Activated naive CD8-positive, alpha-beta T cell treated with anti-CD3 and anti-CD28 coated beads, Interleukin-2, amount 10 ng/mL, durations not matched to agents 7 days and 5 days (primary cell): ENCODE measurements at regions not wholly inside any gene's neighbourhood (a gene's known extent, or its start where the extent isn't known, plus 50 kb on each side); places are given as distances from the start of the nearest gene placed in this dataset.

Source experiments
- ATAC-seq: fragments of 150-1000 bp; cut with Tn5 transposase; one replicate; pipeline ENCODE4 v1.10.0; 2021; ENCODE audit warnings: low read depth, moderate library complexity
- POLR2A ChIA-PET: fragments of 350-600 bp; sonication (Branson Sonifier 250); formaldehyde crosslinking; loops from one replicate; lab custom pipeline; 2021; ENCODE audit warnings: antibody characterized with exemption; lab: Charles Lee
- DNase-seq: peaks from one replicate; pipeline ENCODE4 v3.0.0; 2021
- H3K27ac Mint-ChIP-seq: one replicate; pipeline ENCODE4 v1.8.0; 2022; ENCODE audit warnings: mild to moderate bottlenecking, mixed read lengths
- H3K27me3 Mint-ChIP-seq: one replicate; pipeline ENCODE4 v1.8.0; 2022; ENCODE audit warnings: mild to moderate bottlenecking, moderate library complexity, mixed read lengths
- H3K36me3 Mint-ChIP-seq: one replicate; pipeline ENCODE4 v1.8.0; 2021; ENCODE audit warnings: mild to moderate bottlenecking, mixed read lengths
- H3K4me1 Mint-ChIP-seq: one replicate; pipeline ENCODE4 v1.8.0; 2021; ENCODE audit warnings: mixed read lengths
- H3K4me3 Mint-ChIP-seq: one replicate; pipeline ENCODE4 v1.8.0; 2022; ENCODE audit warnings: mild to moderate bottlenecking, moderate library complexity, mixed read lengths
- H3K9me3 Mint-ChIP-seq: one replicate; pipeline ENCODE4 v1.8.0; 2021; ENCODE audit warnings: mixed read lengths

DNA sequence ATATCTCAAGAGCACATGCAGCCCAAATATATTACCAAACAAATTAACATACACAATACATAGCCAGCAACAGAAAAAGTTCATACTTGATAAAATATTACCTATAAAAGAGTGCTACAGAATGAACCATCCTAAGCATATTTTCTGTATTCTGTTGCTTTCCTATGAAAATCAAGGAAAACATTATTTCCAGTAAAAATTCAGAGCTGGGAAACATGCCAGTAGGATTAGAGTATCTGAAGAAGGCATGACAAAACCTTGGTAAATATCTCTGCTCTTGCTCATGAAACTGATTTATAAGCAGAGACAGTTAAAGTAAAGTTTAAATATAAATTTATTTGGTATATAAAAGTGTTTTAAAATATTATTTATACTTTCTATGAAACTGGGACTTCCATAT is 599.7 kb downstream of the ARAP2 start:
- POLR2A ChIA-PET = no interaction called here
- ATAC-seq = no peak
- no peaks in the 10 kb centered on the region for H3K9me3 Mint-ChIP-seq

DNA sequence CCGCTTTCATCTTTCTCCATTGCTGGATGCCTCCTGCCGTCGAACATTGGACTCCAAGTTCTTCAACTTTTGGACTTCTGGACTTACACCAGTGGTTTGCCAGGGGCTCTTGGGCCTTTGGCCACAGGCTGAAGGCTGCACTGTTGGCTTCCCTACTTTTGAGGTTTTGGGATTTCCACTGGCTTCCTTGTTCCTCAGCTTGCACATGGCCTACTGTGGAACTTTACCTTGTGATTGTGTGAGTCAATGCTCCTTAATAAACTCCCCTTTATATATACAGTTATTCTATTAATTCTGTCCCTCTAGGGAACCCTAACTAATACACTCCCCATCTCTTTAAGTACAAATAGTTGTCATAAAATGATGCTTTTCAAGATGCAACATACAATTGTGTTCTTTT is 595.3 kb downstream of the ARAP2 start:
- POLR2A ChIA-PET = no interaction called here
- no peak overlapping the region for H3K27ac Mint-ChIP-seq
- no peaks in the 10 kb centered on the region for H3K36me3 Mint-ChIP-seq
- H3K9me3 Mint-ChIP-seq = no peaks in the 10 kb centered on the region
- no peaks in the 10 kb centered on the region for H3K4me1 Mint-ChIP-seq
- no peak for ATAC-seq
- H3K27me3 Mint-ChIP-seq = no peaks in the 10 kb centered on the region
- H3K4me3 Mint-ChIP-seq = no peak overlapping the region
- DNase-seq = no peak

More for the DNA sequence above, 599.7 kb downstream of the ARAP2 start:
- no peak overlapping the region for H3K27ac Mint-ChIP-seq
- no peaks in the 10 kb centered on the region for H3K4me1 Mint-ChIP-seq
- no peaks in the 10 kb centered on the region for H3K27me3 Mint-ChIP-seq
- DNase-seq = no peak
- no peak overlapping the region for H3K4me3 Mint-ChIP-seq
- H3K36me3 Mint-ChIP-seq = no peaks in the 10 kb centered on the region

DNA sequence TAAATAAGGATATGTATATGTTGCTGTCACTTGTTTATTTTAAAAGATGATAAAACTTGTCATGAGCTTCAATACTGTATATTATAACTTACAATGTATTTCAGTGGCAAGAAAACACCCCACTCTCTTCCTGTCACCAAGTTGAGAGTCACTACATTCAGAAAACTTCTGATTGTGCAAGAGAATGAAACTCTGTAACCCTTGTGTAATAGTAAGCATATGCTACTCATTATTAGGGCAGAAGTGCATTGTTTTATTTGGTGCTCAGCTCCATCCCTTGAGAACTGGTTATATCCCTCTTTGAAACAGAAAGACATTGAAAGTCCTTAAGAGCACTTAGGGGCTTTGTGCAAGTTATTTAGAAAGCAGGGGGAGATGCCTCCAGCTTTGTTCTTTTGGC is 594.5 kb downstream of the ARAP2 start:
- no peak for ATAC-seq
- no peaks in the 10 kb centered on the region for H3K9me3 Mint-ChIP-seq

DNA sequence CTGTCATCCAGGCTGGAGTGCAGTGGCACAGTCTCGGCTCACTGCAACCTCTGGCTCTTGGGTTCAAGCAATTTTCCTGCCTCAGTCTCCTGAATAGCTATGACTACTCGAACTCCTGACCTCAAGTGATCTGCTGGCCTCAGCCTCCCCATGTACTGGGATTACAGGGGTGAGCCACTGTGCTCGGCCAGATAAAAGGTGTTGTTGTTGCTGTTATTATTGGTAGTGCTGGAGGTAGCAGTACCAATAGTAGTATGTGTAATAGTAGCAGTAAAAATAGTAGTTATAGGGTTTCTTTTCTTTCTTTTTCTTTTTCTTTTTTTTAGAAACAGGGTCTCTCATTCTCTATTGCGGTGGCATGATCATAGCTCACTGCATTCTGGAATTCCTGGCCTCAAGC is 592.1 kb downstream of the ARAP2 start:
- Mint-ChIP-seq H3K4me3 (no peak overlapping the region), H3K36me3 (no peaks in the 10 kb centered on the region), H3K27me3 (no peaks in the 10 kb centered on the region), H3K9me3 (no peaks in the 10 kb centered on the region), H3K27ac (no peak overlapping the region), H3K4me1 (no peaks in the 10 kb centered on the region)
- POLR2A ChIA-PET = no interaction called here
- DNase-seq = no peak
- ATAC-seq = no peak

More for the DNA sequence above, 594.5 kb downstream of the ARAP2 start:
- Mint-ChIP-seq H3K27ac (no peak overlapping the region), H3K4me3 (no peak overlapping the region), H3K27me3 (no peaks in the 10 kb centered on the region), H3K36me3 (no peaks in the 10 kb centered on the region), H3K4me1 (no peaks in the 10 kb centered on the region)
- no peak for DNase-seq
- POLR2A ChIA-PET = no interaction called here

DNA sequence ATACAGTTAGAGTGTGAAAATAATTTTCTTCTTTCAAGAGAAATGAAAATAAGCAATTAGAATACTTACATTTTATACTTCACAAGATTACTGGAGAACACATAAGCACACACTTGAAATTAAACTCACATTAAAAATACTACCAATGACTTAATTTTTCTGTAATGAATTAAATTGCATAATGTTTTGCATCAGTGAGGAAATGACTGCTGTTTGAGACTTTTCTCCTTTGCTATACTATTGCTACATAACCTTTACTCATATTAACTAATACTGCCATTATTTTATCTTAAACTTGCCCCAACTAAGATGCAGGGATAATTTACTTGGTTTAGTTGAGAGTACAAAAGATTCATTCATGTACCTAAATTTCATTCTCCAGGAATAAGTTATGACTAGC is 590.9 kb downstream of the ARAP2 start:
- Mint-ChIP-seq H3K4me1 (no peaks in the 10 kb centered on the region), H3K27me3 (no peaks in the 10 kb centered on the region), H3K36me3 (no peaks in the 10 kb centered on the region), H3K27ac (no peak overlapping the region), H3K9me3 (no peaks in the 10 kb centered on the region), H3K4me3 (no peak overlapping the region)
- DNase-seq (no peak), ATAC-seq (no peak)
- POLR2A ChIA-PET = no interaction called here

DNA sequence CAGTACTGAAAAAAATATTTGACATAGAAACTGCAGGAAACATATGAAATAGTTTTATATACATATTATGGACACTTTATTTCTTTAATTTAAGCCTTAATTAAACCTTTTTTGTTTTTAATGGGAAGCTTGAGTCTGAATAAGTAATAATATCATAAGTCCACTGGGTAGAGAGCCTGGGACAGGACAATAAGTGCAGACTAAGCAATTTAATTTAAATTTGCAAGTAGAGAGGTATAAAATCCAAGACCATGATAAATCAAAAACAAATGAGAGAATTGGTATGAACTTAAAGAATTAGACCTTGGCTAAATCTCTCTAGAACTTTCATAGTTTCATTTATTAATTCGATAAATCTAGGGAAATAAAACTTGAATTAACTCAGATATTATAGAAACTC is 571.2 kb downstream of the ARAP2 start:
- no peak for ATAC-seq

DNA sequence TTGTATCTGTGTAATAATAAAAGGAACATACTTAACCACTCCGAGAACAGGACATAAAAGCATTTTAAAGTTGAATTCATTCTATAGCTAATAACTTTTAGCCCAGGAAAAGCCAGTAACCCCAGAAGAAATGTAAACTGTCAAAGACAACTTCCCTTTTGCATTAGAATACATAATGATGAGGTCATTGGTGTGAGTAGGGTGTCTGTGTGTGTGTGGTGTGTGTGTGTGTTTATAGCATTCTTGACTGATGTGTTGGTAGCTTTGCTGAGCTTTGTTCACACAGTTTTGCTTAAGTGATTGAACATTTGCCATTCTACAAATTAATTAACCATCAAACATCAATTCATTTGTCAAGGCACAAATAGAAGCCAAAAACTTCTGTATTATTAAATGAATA is 559.6 kb downstream of the ARAP2 start:
- Mint-ChIP-seq H3K27me3 (no peaks in the 10 kb centered on the region), H3K4me1 (no peaks in the 10 kb centered on the region), H3K36me3 (no peaks in the 10 kb centered on the region), H3K4me3 (no peak overlapping the region), H3K27ac (no peak overlapping the region), H3K9me3 (peaks cover 8% of the 10 kb centered on the region)
- ATAC-seq = no peak
- POLR2A ChIA-PET = no interaction called here
- DNase-seq = no peak

More for the DNA sequence above, 571.2 kb downstream of the ARAP2 start:
- Mint-ChIP-seq H3K4me1 (no peaks in the 10 kb centered on the region), H3K27ac (no peak overlapping the region), H3K27me3 (no peaks in the 10 kb centered on the region), H3K9me3 (no peaks in the 10 kb centered on the region), H3K4me3 (no peak overlapping the region), H3K36me3 (no peaks in the 10 kb centered on the region)
- POLR2A ChIA-PET = no interaction called here
- DNase-seq = no peak

DNA sequence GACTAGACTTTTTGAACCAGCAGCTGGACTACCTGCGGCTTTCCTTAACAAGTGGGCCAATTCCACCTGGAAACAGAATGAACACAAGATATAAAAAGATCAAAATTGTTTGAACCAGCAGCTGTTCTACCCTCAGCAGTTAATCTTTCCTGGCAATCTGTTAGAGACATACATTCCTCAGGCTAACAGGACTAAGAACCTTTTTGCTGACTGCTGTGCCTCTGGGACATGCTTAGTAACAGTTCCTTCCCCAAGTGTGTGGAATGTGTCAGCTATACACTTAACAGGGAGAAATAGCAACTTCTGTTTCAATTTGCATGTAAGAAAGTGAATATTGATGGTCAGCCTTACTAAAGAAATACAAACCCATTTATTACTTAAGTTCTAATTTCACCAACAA is 554.4 kb downstream of the ARAP2 start:
- H3K4me1 Mint-ChIP-seq = no peaks in the 10 kb centered on the region
- POLR2A ChIA-PET = no interaction called here
- DNase-seq (no peak), ATAC-seq (no peak)
- no peaks in the 10 kb centered on the region for H3K36me3 Mint-ChIP-seq
- H3K9me3 Mint-ChIP-seq = no peaks in the 10 kb centered on the region
- H3K27ac Mint-ChIP-seq = no peak overlapping the region
- H3K4me3 Mint-ChIP-seq = no peak overlapping the region
- no peaks in the 10 kb centered on the region for H3K27me3 Mint-ChIP-seq

DNA sequence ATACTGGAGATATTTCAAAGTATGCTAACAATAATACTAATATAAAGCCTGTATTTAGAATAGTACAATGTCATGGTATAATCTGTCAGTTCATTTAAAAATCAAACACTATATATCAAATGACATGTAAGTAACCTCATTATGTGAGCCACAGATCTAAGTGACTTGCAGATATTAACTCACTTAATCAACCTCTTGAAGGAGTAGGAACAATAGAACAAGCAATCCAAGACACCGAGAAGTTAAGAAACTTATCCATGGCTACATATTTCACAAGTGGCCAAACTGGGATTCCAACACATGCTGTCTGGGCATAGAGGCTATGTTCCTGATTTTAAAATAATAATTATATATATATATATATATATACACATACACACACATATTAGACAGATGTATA is 554.0 kb downstream of the ARAP2 start:
- no peak for DNase-seq
- ATAC-seq = no peak
- no peaks in the 10 kb centered on the region for H3K4me1 Mint-ChIP-seq
- H3K36me3 Mint-ChIP-seq = no peaks in the 10 kb centered on the region
- H3K27me3 Mint-ChIP-seq = no peaks in the 10 kb centered on the region
- H3K4me3 Mint-ChIP-seq = no peak overlapping the region
- H3K9me3 Mint-ChIP-seq = no peaks in the 10 kb centered on the region
- POLR2A ChIA-PET = no interaction called here
- H3K27ac Mint-ChIP-seq = no peak overlapping the region

DNA sequence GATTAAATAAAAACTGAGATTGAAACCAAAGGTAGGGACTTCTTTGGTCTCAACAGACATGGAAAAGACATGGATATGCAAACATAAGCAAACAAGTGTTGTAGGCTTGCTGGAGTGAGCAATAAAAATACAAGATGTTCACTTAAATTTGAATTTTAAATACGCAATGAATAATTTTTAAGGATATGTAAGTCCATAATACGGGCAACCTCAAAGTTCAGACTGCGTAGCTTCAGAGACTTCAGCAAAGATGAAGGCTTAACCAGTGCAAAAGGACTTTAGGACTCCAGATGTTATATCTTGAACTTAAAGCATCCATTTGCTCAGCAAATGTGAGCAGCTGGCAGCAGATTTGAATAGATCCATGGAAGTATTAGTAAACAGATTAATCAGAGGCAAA is 549.3 kb downstream of the ARAP2 start:
- no peak overlapping the region for H3K4me3 Mint-ChIP-seq
- H3K27me3 Mint-ChIP-seq = no peaks in the 10 kb centered on the region
- POLR2A ChIA-PET = no interaction called here
- no peaks in the 10 kb centered on the region for H3K4me1 Mint-ChIP-seq
- DNase-seq = no peak
- H3K27ac Mint-ChIP-seq = no peak overlapping the region
- no peak for ATAC-seq
- no peaks in the 10 kb centered on the region for H3K36me3 Mint-ChIP-seq
- H3K9me3 Mint-ChIP-seq = no peaks in the 10 kb centered on the region

DNA sequence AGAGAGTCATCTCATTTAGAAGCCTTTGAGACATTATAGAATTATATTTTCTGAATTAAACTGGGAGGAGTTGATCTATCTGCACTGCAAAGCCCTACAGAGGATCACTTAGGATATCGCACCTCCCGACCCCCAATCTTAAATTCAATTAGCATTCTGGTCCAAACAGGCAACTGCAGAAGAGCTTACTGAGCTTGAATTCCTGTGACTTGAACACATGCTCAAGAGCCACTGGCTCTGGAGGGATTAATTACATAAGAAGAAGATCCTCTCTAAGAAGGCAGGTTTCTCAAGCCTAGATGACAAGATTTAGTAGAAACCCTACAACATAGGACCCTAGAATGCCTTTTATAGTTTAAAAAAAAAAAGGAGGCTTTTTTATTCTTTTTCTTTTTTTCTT is 548.9 kb downstream of the ARAP2 start:
- no peaks in the 10 kb centered on the region for H3K36me3 Mint-ChIP-seq
- H3K4me3 Mint-ChIP-seq = no peak overlapping the region
- H3K9me3 Mint-ChIP-seq = no peaks in the 10 kb centered on the region
- H3K27me3 Mint-ChIP-seq = no peaks in the 10 kb centered on the region
- ATAC-seq (no peak), DNase-seq (no peak)
- no peaks in the 10 kb centered on the region for H3K4me1 Mint-ChIP-seq
- POLR2A ChIA-PET = no interaction called here
- no peak overlapping the region for H3K27ac Mint-ChIP-seq

DNA sequence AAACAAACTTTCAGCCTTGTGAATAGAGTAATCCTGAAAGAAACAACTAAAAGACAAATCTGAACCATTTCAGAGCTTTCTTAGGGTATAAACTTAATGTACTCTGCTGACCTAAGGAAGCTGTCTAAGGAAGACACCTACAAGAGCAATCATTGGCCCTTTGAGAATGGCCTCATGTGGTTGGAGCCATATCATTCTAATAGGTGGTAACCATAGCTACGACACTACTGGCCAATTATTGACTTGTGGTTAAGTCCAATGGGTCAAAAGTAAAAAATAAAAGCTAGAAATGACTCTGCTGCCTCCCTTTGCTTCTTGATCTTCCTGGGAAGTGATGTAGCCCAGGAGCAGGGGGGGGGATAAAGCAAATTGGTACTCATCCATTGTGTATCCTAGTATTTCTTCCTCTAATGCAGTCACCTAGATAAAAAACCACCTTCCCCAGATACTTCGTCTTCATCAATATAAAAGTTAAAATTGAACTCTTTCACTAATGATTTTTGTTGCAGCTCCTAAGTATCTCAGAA is 547.0 kb downstream of the ARAP2 start:
- H3K27ac Mint-ChIP-seq = no peak overlapping the region
- H3K4me1 Mint-ChIP-seq = no peaks in the 10 kb centered on the region
- DNase-seq = no peak
- no peak overlapping the region for H3K4me3 Mint-ChIP-seq
- no peak for ATAC-seq
- H3K36me3 Mint-ChIP-seq = no peaks in the 10 kb centered on the region
- POLR2A ChIA-PET = no interaction called here
- no peaks in the 10 kb centered on the region for H3K9me3 Mint-ChIP-seq
- H3K27me3 Mint-ChIP-seq = no peaks in the 10 kb centered on the region

DNA sequence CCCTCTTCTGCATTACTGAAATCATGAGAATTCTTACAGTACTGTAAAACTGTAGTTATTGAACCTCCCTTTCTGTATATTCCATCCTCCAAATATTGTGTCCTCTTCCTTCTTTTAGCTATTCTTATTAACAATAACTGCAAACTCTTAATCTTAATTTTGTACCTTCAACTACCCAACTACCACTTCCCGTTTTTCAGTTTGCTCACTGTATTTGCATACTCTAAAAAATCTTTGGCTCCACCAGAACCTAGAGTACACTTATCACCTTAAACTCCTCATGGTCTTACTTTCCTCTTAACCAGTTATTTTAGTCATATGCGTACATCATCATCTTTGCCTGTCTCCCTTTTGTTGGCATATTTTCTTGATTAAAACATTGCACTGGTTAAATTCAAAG is 543.7 kb downstream of the ARAP2 start:
- no peak for ATAC-seq
- no peak overlapping the region for H3K27ac Mint-ChIP-seq
- no peaks in the 10 kb centered on the region for H3K27me3 Mint-ChIP-seq
- H3K9me3 Mint-ChIP-seq = no peaks in the 10 kb centered on the region
- no peak overlapping the region for H3K4me3 Mint-ChIP-seq
- H3K4me1 Mint-ChIP-seq = no peaks in the 10 kb centered on the region
- H3K36me3 Mint-ChIP-seq = no peaks in the 10 kb centered on the region
- DNase-seq = no peak
- POLR2A ChIA-PET = no interaction called here

DNA sequence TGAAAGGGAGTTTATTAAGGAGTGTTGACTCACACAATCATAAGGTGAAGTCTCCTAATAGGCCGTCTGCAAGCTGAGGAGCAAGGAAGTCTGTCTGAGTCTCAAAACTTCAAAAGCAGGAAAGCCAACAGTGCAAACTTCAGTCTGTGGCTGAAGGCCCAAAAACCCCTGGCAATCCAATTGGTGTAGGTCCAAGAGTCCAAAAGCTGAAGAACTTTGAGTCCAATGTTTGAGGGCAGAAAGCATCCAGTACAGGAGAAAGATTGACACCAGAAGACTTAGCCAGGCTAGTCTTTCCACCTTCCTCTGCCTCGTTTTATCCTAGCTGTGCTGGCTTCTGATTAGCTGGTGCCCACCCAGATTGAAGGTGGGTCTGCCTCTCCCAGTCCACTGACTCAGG is 535.2 kb downstream of the ARAP2 start:
- DNase-seq = no peak
- ATAC-seq = no peak
- Mint-ChIP-seq H3K4me1 (no peaks in the 10 kb centered on the region), H3K9me3 (peaks cover 12% of the 10 kb centered on the region), H3K27me3 (no peaks in the 10 kb centered on the region), H3K4me3 (no peak overlapping the region), H3K36me3 (peaks cover 1% of the 10 kb centered on the region), H3K27ac (no peak overlapping the region)
- POLR2A ChIA-PET = no interaction called here

DNA sequence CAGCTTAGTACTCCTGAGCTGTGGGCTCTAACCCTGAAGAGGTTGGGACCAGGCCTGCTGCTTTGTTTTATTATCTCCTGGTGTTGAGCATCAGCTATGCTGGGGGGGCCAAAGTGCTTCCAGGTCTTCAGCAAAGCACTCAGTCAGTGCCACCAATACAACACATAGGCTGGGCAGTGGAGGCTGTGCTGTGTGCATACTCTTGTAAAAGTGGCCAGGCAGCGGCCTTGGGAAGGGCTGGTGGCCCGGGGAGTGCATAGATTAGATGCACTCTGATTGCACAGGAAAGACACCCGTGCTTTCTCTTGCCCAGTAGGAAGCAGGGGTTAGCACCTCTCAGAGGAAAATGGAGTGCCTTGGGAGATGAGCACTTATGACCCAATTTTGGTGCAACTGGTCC is 534.0 kb downstream of the ARAP2 start:
- no peak for ATAC-seq
- no peak overlapping the region for H3K4me3 Mint-ChIP-seq
- POLR2A ChIA-PET = no interaction called here
- H3K27ac Mint-ChIP-seq = no peak overlapping the region
- no peaks in the 10 kb centered on the region for H3K4me1 Mint-ChIP-seq
- no peak for DNase-seq
- peaks cover 1% of the 10 kb centered on the region for H3K36me3 Mint-ChIP-seq
- no peaks in the 10 kb centered on the region for H3K27me3 Mint-ChIP-seq
- peaks cover 18% of the 10 kb centered on the region for H3K9me3 Mint-ChIP-seq
